ENCODE measurements at regions not wholly inside any gene's neighbourhood (a gene's known extent, or its start where the extent isn't known, plus 50 kb on each side); places are given as distances from the start of the nearest gene placed in this dataset.

- TF ChIP-seq, protein P1, sequence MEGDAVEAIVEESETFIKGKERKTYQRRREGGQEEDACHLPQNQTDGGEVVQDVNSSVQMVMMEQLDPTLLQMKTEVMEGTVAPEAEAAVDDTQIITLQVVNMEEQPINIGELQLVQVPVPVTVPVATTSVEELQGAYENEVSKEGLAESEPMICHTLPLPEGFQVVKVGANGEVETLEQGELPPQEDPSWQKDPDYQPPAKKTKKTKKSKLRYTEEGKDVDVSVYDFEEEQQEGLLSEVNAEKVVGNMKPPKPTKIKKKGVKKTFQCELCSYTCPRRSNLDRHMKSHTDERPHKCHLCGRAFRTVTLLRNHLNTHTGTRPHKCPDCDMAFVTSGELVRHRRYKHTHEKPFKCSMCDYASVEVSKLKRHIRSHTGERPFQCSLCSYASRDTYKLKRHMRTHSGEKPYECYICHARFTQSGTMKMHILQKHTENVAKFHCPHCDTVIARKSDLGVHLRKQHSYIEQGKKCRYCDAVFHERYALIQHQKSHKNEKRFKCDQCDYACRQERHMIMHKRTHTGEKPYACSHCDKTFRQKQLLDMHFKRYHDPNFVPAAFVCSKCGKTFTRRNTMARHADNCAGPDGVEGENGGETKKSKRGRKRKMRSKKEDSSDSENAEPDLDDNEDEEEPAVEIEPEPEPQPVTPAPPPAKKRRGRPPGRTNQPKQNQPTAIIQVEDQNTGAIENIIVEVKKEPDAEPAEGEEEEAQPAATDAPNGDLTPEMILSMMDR (conservative IDR thresholded peaks at IDR 0.05 in 1 of 2, IDR thresholded peaks at IDR 0.05 in 1 of 2; ENCODE audit: low read depth in 1 of 2, low read length in 2 of 2): no peak
- TF ChIP-seq EZH2 (IDR thresholded peaks at IDR 0.05; ENCODE audit: low read length, missing control alignments): no peak
Measured at GRCh38 chr11:42161886-42162285, 702.4 kb upstream of the LRRC4C start.
